ENCODE measurements at regions not wholly inside any gene's neighbourhood (a gene's known extent, or its start where the extent isn't known, plus 50 kb on each side); places are given as distances from the start of the nearest gene placed in this dataset.
"Not testable (repeated sequence)": the region's sequence is repeated elsewhere in the genome, so short reads cannot be mapped to it uniquely, and the experiment has no call there.

DNA sequence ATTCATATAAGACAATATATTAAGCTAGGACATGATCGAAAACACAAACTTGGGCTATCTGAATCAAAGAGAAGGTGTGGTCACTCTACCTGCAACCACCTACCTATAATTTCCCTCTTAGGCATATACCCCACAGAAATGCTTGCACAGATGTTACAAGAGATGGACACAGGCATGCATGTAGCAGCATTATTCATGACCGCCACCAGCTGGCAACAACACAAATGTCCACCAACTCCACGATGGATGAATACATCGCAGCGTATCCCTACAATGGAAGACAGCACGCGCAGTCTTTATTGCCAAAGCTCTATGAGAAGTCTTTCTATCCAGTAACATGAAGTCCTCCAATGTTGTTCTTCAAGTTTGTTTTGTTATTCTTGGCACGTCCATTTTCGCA is 90.8 kb downstream of the ARL4C start:
- DNase-seq (ENCODE audit: low read depth in 2 of 2): no peak

DNA sequence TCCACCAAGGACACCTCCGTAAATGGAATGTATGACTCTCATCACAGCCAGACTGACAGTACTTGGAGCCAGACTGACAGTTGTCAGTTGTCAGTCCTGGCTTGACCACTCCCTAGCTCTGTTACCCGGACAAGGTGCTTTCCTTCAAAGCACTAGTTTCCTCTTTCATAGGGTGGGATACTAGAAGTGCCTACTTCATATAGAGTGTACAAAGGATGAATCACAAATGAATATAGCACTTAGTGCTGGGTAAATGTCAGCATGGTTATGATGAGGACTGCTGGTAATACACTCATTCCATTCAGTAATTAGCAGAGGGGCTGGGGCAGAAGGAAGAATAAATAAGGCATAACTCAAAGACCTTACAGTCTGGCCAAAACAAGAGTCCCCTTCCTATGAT is 91.4 kb downstream of the ARL4C start:
- no peak for DNase-seq (ENCODE audit: low read depth in 2 of 2)

DNA sequence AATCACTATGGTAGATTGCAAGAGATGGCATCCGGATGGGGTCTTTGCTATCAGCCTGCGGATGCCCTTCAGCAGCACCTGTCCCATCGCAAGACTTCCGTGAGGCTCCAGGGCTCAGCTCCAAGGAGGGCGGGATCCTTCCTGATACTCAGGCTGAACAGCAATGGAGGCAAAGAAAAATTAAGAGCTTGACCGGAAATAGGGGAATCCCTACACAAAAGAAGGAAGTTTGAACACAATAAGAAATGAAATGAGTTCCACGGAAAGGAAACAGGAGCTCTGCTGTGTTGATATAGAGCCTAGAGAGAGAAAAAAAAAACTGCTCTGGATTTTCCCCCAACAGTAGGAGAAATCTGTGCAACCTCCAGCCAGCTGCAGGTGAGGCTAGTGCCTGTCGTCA is 91.9 kb downstream of the ARL4C start:
- DNase-seq (ENCODE audit: low read depth in 2 of 2): no peak

DNA sequence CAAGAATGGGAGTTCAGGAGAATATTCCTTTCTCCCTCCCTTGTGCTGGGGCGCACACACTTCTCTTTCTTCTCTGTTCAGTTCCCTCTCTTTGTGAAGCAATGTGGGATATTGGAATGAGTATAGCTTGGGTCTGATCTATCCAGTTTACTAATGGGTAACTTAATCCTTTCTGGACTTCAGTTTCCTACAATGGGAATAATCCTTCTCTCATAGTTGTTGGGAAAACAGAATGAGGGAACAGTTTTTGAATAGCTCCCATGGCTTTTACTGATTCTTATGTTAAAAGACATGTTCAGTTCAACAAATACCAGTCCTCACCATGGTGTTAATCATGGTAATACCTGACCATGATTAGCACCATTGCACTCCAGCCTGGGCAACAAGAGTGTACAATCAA is 93.1 kb downstream of the ARL4C start:
- DNase-seq (ENCODE audit: low read depth in 2 of 2): no peak

DNA sequence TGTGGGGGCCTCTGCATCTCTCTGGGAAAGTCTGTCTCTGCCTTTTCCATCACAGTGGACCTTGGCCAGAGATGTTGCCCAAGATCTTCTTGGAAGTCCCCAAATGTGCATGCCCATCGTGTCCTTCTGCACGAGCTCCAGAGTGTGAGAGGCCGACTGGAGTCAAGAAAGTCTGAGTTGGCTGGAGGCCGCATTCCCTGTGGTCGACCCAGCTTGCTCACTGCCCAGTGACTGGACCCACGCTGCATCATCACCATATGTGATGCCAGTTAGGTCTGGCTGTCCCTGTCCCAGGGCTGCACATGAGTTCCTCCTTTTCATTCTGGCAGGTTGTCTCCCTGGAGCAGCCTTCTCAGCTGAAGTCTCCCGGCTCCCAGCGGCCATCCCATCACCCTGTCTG is 93.8 kb downstream of the ARL4C start:
- DNase-seq (ENCODE audit: low read depth in 2 of 2): no peak

DNA sequence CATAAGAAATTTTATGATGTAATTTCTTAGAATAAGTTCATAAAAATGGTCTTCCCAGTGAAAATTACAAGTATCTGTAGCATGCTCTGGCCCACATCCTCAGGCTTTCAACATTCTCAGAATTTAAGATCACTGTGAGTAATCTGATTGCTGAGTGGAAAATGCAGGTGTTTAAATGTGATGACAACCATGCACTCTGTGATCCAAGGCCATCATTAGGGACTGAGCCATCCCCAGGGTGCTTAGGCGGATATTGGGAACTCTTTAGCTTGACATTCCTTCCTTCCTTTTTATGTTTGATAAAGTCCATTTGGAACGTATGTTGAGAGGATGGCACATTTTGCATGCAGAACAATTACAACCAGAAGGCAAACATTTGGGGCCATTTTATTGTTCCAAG is 95.5 kb downstream of the ARL4C start:
- DNase-seq (ENCODE audit: low read depth in 2 of 2): no peak

DNA sequence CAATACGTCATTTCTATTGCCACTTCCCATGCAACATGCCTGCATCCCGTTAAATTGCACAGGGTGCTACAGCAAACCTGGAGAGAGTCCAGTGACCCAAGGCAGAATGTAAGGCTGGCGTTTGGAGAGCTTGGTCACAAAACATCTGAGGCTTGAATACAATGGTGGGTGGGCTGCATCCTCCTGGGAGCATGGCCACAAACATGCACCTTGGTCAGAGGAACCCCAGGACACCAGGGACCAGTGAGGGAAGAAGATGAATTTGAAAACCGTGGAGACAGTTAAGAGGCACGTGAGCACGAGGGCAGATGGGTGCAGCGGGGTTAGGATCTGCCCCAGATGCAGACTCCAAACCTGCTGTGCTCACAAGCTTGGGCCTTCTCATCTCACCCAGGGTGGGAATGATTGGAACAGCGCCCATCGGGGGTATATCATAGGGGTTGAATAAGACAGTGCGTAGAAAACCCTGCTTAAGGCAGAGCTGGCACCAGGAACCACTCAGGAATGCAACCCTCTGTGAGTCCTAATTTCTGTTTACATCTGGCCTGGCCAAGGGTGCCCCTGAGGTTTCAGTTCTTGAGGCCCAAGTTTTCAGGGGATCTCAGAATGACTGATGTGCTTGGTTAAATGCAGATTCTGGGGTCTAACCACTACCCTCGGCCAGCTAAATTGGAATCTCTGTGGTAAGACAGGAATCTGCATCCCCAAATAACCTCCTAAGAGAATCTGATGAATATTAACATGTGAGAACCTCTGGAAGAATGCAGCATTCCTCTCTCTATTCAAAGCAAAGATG is 97.2 kb downstream of the ARL4C start:
- DNase-seq (ENCODE audit: low read depth in 2 of 2): no peak

DNA sequence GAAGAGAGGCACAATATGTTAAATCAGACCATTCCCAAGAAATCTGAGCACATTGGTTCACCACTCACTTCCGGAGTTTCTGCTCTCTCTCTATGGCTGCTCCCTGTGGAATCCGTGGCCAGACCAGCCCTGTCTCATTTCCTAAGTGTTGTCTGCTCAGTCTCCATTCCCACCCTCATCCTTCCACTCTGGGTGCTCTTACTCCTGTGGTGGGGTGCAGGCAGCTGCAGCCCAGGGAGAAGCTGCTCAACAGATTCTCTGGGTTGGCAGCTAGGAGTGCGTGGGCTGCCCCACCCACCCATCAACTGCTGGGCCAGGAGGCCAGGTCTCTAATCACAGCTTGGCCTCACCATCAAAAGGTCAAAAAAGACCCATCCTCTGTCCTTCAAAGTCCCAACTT is 98.3 kb downstream of the ARL4C start:
- DNase-seq (ENCODE audit: low read depth in 2 of 2): no peak

DNA sequence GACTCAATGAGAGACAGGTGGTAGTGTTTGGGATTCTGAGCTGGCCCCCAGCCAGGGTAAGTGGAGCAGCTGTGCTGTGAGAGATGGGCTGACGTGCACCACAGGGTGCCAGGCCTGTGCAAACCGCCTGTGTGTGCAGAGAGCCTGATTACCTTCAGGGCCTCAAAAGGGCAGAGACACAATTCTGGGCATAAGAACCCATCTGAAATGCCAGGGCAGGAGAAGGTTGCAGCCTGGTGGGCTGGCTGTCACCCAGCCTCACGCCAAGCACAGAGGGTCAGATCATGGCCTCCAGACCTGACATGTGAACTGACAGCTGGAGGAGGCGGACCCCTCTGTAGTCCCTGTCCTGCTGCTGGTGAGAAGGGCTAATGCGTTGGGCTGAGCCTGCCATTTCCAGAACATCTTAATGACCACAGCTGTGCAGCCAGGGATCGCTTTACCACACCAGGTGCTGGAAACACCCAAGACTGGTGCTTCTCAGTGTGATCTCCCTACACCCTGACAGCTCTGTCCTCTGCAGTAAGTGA is 100.9 kb downstream of the ARL4C start:
- no peak for DNase-seq (ENCODE audit: low read depth in 2 of 2)

DNA sequence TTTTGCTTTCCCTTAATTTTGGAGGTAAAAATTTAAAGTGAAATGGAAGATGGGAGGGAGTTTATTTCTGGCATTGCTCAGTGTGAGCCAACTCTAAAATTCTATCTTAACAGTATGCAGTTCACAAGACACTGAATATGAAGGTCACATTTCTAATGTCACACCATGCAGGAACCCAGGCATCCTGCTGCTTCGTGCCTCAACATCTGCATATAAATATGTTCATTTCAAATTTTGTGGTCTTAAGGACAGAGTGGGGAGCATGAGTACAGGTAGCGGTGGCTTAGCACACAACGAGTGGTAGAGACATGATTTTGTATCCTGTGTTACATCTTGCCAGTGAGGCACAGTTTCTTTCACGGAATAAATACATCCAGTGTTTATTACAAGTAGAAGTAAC is 102.4 kb downstream of the ARL4C start:
- no peak for DNase-seq (ENCODE audit: low read depth in 2 of 2)

DNA sequence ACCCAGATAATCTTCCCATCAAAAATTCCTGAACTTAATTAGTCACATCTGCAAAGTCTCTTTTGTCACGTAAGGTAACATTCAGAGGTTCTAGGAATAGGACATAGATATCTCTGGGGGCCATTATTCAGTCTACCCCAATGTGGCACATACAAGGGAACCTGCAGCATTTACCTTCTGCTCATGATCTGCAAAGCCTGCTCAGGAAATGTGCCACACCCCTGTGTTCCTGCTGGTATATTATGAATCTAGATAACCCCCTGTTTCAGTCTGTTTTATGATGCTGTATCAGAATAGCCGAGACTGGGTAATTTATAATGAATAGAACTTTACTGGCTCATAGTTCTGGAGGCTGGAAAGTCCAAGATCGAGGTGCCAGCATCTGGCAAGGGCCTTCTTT is 103.5 kb downstream of the ARL4C start:
- DNase-seq (ENCODE audit: low read depth in 2 of 2): no peak

DNA sequence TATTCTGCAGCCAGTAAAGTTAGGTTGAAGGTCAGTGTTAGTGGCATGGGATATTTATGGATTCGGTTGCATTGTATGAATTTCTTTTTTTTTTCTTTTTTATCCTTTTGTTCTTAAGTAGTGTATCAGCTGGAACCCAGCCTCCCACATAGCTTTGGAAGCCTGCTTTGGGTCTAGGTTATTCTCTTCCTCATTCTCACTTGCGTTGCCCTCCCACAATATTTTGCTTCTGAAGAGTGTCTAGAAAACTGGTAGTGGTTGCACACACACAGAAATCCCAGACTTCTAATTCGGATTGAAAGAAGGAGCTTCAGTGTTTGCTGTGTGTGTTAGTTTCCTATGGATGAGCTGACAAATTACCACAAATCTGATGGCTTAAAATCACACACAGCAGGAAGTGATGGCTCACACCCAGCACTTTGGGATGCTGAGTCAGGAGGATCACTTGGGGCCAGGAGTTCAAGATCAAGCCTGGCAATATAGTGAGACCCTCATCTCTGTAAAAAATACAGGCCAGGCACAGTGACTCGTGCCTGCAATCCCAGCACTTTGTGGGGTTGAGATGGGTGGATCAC is 104.8 kb downstream of the ARL4C start:
- DNase-seq (ENCODE audit: low read depth in 2 of 2): no peak

DNA sequence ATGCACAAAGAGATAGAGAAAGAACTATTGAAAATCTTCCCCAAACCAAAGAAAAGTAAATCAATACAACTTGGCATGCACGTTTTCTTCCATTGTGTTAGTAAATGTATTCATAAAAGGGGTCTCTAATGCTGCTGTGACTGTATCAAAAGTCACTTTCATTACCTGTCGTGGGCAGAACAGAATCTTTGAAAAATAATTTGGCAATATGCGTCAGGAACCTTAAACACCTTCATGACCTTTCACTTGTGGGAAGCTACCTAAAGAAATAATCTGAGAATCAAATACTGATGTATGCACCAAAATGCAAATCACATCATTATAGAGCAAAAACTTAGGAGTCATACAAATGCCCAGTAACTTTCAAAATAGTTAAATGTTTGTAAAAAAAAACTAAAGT is 105.3 kb downstream of the ARL4C start:
- no peak for DNase-seq (ENCODE audit: low read depth in 2 of 2)

DNA sequence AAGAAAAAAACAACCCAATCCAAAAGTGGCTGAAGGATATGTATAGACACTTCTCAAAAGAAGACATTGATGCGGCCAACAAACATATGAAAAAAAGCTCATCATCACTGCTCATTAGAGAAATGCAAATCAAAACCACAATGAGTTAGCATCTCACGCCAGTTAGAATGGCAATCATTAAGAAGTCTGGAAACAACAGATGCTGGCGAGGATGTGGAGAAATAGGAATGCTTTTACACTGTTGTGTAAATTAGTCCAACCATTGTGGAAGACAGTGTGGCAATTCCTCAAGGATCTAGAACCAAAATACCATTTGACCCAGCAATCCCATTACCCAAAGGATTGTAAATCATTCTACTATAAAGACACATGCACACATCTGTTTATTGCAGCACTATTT is 107.2 kb downstream of the ARL4C start:
- not testable (repeated sequence) for DNase-seq (ENCODE audit: low read depth in 2 of 2)

DNA sequence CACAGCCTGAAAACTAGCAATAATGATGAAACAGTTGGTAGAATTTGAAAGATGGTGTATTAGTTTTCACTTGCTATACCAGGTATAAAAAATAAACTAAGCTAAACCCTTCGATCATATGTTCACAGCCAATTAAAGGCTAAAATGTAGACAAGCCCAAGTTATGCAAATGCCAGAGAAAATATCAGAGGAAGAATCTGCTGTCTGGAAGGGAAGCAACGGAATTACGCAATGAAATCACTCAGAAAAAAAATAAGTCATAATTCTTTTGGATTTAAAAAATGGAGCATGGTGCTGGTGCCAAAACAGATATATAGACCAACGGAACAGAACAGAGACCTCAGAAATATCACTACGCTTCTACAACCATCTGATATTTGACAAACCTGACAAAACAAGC is 108.3 kb downstream of the ARL4C start:
- no peak for DNase-seq (ENCODE audit: low read depth in 2 of 2)

DNA sequence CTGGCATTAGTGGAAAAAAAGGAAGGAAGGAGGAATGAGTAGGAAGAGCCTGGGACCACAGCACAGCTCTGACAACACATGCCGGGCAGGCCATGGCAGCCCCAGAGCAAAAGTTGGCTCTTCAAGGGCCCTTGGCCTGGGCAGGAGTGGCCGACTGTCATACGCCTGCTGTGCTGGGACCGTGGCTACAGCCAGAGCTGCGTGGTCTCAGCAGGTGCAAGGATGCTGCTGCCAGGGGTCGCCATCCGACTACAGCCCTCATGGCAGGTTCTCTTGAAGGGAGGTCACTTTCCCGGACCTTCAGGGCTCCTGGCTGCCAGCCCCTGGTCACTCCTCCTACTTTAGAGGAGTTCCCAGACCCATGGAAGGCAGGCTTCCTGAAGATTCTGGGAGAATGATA is 109.9 kb downstream of the ARL4C start:
- no peak for DNase-seq (ENCODE audit: low read depth in 2 of 2)

DNA sequence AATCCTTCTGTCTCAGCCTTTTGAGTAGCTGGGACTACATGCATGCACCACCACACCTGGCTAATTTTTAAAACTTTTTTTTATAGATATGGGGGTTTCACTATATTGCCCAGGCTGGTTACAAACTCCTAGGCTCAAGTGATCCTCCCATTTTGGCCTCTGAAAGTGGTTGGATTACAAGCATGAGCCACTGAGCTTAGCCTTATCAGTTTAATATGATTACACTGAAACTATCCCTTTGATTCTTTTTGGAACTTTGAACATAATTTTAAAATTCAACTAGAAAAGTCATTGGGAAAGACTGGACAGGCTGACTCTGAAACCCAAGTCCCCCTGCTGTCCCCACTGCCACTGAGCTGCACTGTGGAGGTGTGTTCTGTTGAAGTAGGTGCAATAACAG is 114.8 kb downstream of the ARL4C start:
- no peak for DNase-seq (ENCODE audit: low read depth in 2 of 2)

DNA sequence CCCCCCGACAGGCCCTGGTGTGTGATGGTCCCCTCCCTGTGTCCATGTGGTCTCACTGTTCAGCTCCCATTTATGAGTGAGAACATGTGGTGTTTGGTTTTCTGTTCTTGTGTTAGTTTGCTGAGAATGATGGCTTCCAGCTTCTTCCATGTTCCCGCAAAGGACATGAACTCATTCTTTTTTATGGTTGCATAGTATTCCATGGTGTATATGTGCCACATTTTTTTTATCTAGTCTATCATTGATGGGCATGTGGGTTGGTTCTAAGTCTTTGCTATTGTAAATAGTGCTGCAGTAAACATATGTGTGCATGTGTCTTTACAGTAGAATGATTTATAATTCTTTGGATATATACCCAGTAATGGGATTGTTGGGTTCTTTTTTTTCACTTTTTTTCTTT is 117.9 kb downstream of the ARL4C start:
- DNase-seq (ENCODE audit: low read depth in 2 of 2): not testable (repeated sequence)

DNA sequence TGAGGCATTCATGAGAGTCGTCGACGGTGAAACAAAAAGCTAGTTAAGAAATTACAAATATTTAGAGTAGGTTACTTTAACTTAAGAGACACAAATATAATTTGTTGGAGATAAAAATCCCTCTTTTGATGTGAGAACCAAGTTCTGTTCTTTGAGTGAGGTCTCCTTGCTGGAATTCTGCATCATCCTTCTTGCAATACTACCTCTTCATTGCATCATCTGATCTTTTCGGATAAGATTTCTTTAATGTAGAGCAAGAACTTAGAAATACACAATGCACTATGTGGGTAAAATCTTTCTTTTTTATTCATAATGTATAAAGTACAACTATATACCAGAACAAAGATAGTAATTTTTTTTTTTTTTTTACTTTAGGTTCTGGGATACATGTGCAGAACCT is 118.4 kb downstream of the ARL4C start:
- DNase-seq (ENCODE audit: low read depth in 2 of 2): no peak

DNA sequence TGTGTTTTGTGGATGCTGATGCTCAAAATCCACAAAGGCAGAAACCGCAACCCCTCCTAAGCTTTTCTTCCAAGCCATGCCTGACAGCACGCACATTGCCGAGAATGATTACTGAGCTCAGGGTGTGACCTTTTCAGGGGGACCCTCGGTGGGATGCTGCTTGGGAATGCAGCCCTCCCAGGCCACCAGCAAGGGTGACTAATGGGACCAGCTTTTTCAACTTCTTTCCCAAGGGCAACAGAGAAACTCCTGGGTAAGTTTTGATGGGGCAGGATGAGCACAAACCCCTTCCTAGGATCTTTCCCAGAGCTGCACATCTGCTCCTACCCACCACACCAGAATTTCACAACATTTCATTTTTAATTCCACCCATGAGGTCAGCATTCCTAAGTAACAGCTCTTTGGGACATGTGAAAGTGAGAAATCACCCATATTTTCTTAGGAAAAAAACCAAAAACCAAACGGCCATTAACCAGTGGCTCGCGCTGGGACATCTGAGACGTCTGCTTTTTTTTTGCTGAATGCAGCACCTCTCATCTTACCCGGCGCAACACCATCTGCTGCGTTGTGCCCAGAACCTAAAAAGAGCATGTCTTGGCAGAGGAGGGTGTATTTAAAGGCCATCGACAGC is 119.0 kb downstream of the ARL4C start:
- no peak for DNase-seq (ENCODE audit: low read depth in 2 of 2)

DNA sequence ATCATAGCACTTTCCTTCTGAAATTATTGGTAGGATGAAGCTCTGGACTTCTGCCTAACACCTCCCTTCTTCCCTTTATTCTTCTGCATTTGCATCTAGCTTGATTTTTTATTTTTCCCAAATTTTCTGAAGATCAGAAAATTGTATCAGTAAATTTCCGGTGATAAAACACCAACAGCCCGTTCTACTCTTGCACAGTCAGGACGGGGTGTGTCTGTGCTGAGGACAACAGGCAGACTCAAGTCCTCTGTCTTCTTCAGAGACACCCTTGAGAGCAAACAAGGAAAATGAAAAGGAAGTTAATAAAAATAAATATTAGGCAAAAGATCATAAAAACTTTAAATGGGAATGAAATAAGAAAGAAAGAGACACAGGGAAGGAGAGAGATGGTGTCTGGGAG is 120.7 kb downstream of the ARL4C start:
- DNase-seq (ENCODE audit: low read depth in 2 of 2): no peak

DNA sequence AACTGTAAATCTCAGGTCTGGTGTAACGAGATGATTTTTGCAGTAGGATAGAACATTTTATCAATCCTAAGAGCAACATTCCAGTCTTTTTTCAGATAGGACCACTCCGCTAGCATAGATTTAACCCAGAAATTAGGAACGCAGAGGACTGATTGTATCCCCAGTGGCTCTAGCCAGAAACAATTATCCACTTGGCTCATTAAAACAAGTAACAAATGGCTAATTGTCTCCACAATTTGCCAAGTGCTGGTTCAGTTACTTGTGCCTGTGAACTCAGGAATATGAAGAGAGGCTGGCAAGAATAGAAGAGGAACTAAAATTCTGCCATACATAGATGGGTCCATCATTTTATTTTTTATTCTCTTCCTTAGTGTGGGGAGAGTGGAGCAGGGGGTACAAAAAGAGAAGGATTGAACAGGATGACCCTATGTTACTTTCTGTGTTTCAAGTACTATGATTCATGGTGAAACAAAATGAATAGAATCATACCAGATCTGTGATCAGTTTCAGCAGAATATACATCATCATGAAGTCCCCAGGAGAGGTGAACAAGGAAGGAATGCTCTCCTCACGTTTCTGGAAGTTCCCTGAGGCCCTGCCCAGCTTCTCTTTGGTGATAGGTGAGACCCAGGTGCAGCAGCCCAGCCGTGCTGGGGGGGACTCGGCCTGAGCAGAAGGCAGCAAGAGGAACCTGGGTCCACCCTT is 121.6 kb downstream of the ARL4C start:
- DNase-seq (ENCODE audit: low read depth in 2 of 2): no peak

DNA sequence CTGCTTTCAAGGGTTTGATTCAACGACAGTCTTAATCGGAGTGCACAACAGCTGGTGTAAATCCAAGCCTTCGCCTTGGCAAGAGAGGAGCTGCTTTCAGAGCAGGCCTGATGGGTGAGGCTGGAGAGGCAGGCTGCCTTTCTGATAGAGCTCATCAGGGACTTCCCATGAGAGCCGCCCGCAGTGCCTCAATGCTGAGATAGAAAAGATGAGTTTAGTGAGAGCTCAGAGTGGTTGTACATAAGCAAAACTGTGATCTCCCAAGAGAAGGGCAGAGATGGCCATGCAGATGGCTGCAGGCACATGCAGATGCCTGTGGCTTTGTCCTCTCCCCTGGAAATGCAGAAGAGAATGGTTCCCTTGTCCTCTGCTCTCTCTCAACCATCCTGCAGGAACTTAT is 122.1 kb downstream of the ARL4C start:
- DNase-seq (ENCODE audit: low read depth in 2 of 2): no peak

Measured in stimulated activated CD4-positive, alpha-beta T cell treated with anti-CD3 and anti-CD28 coated beads, Interleukin-15, amount 100 ng/mL, for 48 hours (primary cell).